ENCODE measurements at regions not wholly inside any gene's neighbourhood (a gene's known extent, or its start where the extent isn't known, plus 50 kb on each side); places are given as distances from the start of the nearest gene placed in this dataset.

DNA sequence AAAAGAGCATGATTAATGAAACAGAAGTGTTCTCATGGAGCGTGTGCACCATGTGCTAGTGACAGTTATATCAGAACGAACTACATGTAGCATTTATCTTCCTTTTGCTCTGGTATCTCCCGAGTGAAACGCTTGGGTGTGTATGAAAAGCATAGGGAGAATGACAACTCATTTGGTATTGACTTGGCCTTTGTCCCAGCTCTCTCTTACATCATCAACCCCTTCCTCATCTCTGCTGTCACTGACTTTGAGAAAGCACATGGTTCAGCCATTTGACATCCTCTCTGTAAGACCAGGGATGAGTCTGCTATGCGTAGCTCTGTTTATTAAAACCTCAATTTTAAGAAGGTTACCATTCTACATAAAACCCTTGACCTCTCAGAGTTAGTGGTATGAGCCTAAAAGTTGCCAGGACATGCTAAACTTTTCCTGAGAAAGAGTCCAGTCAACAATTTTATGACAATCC is 201.0 kb downstream of the NRIP1 start:
- peaks cover 17% of the 10 kb centered on the region for H3K36me3 Mint-ChIP-seq (ENCODE audit: unreplicated experiment)
- H3K4me1 Mint-ChIP-seq (ENCODE audit: low read depth, unreplicated experiment), result peaks cover 11% of the 10 kb centered on the region
- DNase-seq, result no peak
- no peak overlapping the region for H3K27ac Mint-ChIP-seq (ENCODE audit: unreplicated experiment)
- H3K4me3 Mint-ChIP-seq (ENCODE audit: unreplicated experiment), result no peak overlapping the region
- peaks cover 3% of the 10 kb centered on the region for H3K27me3 Mint-ChIP-seq (ENCODE audit: unreplicated experiment)
- H3K9me3 Mint-ChIP-seq (ENCODE audit: unreplicated experiment), result peaks cover 6% of the 10 kb centered on the region
- TF ChIP-seq, protein P1, sequence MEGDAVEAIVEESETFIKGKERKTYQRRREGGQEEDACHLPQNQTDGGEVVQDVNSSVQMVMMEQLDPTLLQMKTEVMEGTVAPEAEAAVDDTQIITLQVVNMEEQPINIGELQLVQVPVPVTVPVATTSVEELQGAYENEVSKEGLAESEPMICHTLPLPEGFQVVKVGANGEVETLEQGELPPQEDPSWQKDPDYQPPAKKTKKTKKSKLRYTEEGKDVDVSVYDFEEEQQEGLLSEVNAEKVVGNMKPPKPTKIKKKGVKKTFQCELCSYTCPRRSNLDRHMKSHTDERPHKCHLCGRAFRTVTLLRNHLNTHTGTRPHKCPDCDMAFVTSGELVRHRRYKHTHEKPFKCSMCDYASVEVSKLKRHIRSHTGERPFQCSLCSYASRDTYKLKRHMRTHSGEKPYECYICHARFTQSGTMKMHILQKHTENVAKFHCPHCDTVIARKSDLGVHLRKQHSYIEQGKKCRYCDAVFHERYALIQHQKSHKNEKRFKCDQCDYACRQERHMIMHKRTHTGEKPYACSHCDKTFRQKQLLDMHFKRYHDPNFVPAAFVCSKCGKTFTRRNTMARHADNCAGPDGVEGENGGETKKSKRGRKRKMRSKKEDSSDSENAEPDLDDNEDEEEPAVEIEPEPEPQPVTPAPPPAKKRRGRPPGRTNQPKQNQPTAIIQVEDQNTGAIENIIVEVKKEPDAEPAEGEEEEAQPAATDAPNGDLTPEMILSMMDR (IDR thresholded peaks at IDR 0.05; ENCODE audit: partially characterized antibody, unreplicated experiment), result no peak

DNA sequence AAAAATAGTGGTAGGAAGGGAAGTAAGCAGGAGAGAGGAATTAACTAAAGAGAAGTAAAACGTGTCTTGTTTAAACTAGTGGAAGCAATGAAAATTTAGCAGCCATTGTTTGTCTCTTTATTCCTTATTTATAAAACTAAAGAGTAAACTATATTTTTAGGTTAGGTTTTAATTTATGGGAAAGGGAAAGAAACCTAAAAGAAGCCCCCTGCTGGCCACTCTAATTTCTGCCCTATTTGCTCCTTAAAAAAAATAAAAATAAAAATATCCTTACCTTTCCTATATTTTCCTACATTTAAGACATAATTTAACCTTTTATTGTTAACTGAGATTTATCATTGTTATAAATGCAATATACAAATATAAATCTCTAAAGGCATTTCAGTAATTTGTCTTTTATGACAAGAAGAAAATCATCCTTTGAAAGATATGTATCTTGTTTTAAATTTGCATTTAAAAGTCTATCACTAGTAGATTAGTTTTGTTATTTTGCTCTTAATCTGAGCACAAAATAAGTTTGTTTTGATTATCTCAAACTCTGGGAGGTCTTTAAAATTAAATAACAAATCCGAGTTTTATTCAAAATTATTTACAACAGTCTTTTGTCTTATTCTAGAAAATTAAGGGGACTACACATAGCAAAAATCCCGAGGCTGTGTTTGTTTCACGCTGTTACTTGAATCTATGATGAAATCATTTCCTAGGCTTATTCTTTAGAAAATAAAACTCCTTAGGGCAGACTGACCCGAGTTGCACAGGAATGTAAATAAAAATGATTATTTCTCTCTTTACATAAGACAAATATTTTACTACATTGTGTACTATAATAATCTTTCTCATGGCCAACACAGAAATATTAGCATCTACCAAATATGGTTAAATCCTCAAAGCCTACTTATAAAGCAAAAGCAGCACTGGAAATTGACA is 201.7 kb downstream of the NRIP1 start:
- TF ChIP-seq, protein P1 (IDR thresholded peaks at IDR 0.05; ENCODE audit: partially characterized antibody, unreplicated experiment), result peak; percentile 90
- H3K27ac Mint-ChIP-seq (ENCODE audit: unreplicated experiment), result no peak overlapping the region
- H3K9me3 Mint-ChIP-seq (ENCODE audit: unreplicated experiment), result peaks cover 6% of the 10 kb centered on the region
- no peak overlapping the region for H3K4me3 Mint-ChIP-seq (ENCODE audit: unreplicated experiment)
- peaks cover 3% of the 10 kb centered on the region for H3K27me3 Mint-ChIP-seq (ENCODE audit: unreplicated experiment)
- H3K36me3 Mint-ChIP-seq (ENCODE audit: unreplicated experiment), result peaks cover 17% of the 10 kb centered on the region
- H3K4me1 Mint-ChIP-seq (ENCODE audit: low read depth, unreplicated experiment), result peaks cover 13% of the 10 kb centered on the region
- DNase-seq, result no peak

DNA sequence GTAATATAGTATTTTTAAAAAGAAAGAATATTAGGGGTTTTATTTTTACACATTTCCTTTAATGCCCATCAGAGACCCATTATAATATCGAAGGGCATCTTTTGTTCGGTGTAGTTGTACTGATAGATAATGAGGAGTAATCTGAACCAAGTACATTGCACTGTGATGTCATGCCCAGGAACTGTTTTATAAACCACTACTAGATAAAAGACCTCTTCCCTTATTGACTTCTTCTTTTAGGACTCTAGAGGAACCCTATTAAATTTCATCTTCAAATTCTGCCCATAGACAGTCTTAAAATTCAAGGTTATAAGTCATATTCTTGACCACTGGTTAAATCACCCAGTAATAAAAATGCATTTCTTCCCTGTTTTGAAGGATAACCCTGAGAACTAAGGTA is 206.5 kb downstream of the NRIP1 start:
- no peak overlapping the region for H3K4me3 Mint-ChIP-seq (ENCODE audit: unreplicated experiment)
- DNase-seq, result no peak
- H3K4me1 Mint-ChIP-seq (ENCODE audit: low read depth, unreplicated experiment), result peaks cover 10% of the 10 kb centered on the region
- TF ChIP-seq, protein P1 (IDR thresholded peaks at IDR 0.05; ENCODE audit: partially characterized antibody, unreplicated experiment), result no peak
- H3K27ac Mint-ChIP-seq (ENCODE audit: unreplicated experiment), result no peak overlapping the region
- peaks cover 17% of the 10 kb centered on the region for H3K36me3 Mint-ChIP-seq (ENCODE audit: unreplicated experiment)
- H3K9me3 Mint-ChIP-seq (ENCODE audit: unreplicated experiment), result peaks cover 10% of the 10 kb centered on the region
- peaks cover 3% of the 10 kb centered on the region for H3K27me3 Mint-ChIP-seq (ENCODE audit: unreplicated experiment)

DNA sequence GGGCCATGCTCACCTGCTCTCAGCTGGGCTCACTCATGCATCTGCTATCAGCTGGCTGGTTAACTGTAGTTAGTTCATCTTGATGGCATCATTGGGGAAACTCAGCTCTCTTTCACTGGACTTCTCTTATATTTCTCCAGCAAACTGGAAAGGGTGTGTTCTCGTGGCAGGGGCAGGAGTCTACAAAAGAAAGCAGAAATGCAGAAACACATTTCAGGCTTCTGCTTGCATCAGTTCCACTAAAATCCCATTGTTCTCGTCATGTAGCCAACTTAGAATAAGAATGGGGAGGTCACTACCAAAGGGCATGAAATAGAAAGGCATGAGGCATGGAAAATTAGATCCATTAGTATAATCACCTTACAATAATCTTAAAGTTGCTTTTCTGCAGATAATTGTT is 207.3 kb downstream of the NRIP1 start:
- TF ChIP-seq, protein P1 (IDR thresholded peaks at IDR 0.05; ENCODE audit: partially characterized antibody, unreplicated experiment), result no peak
- peaks cover 3% of the 10 kb centered on the region for H3K27me3 Mint-ChIP-seq (ENCODE audit: unreplicated experiment)
- H3K4me3 Mint-ChIP-seq (ENCODE audit: unreplicated experiment), result no peak overlapping the region
- peak overlapping the region; percentile 57 for H3K27ac Mint-ChIP-seq (ENCODE audit: unreplicated experiment)
- H3K4me1 Mint-ChIP-seq (ENCODE audit: low read depth, unreplicated experiment), result peaks cover 10% of the 10 kb centered on the region
- DNase-seq, result no peak
- H3K9me3 Mint-ChIP-seq (ENCODE audit: unreplicated experiment), result peaks cover 10% of the 10 kb centered on the region
- H3K36me3 Mint-ChIP-seq (ENCODE audit: unreplicated experiment), result peaks cover 17% of the 10 kb centered on the region

DNA sequence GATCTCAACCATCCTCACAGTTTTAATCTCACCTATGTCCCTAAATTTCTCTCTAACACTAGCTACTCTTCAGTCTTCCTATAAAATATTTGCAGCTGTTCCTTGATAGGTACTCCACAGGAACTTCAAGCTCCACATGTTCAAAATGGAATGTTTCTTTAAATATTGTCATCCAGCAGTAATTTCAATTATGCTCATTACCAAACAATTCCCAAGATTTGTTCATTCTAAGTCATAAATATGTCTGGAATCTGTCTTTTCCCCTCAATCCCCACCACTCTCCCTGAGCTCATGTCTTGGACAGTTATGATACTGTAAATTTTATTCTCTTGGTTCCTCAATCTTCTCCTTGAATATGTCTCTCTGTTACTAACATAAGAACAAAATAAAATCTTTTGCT is 214.4 kb downstream of the NRIP1 start:
- Mint-ChIP-seq H3K36me3 (ENCODE audit: unreplicated experiment) (peaks cover 8% of the 10 kb centered on the region), H3K9me3 (ENCODE audit: unreplicated experiment) (peaks cover 3% of the 10 kb centered on the region), H3K4me3 (ENCODE audit: unreplicated experiment) (no peak overlapping the region), H3K27me3 (ENCODE audit: unreplicated experiment) (no peaks in the 10 kb centered on the region), H3K27ac (ENCODE audit: unreplicated experiment) (no peak overlapping the region), H3K4me1 (ENCODE audit: low read depth, unreplicated experiment) (no peaks in the 10 kb centered on the region)
- DNase-seq, result no peak
- TF ChIP-seq, protein P1 (IDR thresholded peaks at IDR 0.05; ENCODE audit: partially characterized antibody, unreplicated experiment), result no peak
